ENCODE measurements at regions not wholly inside any gene's neighbourhood (a gene's known extent, or its start where the extent isn't known, plus 50 kb on each side); places are given as distances from the start of the nearest gene placed in this dataset.
"Not testable (repeated sequence)": the region's sequence is repeated elsewhere in the genome, so short reads cannot be mapped to it uniquely, and the experiment has no call there.

DNA sequence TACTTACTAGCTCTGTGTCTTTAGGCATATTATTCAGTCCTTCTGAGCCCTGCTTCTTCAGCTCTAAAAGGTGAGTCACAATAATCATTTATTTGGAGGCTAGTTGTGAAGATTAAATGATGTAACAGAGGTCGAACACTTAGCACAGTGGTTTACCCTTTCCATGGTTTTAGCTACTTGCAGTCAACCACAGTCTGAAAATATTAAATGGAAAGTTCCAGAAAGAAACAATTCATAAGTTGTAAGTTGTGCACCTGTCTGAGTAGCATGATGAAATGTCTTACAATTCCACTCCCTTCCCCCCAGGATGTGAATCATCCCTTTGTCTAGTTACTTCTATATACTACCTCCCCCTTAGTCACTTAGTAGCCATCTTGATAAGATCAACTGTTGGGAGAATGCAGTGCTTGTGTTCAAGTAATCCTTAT is 217.6 kb upstream of the THUMPD2 start:
- no peak for DNase-seq (ENCODE audit: low read depth)

GRCh38 chr2:39995005-39995737 is 216.1 kb upstream of the THUMPD2 start:
- DNase-seq (ENCODE audit: low read depth) = no peak

DNA sequence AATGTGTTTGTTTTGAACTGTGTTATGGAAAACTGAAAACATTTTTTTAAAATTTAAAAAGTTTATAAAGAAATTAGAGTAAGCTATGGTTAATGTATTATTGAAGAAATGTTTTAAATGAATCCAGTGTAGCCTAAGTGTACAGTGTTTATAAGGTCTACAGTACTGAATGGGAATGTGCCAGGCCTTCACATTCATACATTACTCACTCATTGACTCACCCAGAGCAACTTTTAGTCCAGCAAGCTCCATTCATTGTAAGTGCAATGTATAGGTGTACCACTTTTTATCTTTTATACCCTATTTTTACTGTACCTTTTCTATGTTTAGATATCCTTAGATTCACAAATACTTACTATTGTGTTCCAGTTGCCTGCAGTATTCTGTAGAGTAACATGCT is 215.1 kb upstream of the THUMPD2 start:
- DNase-seq (ENCODE audit: low read depth) = peak; percentile 79

- DNase-seq (ENCODE audit: low read depth) = peak; percentile 11
These were observed 212.2 kb upstream of the THUMPD2 start for GRCh38 chr2:39991298-39991697.

- no peak for DNase-seq (ENCODE audit: low read depth)
These were observed 211.4 kb upstream of the THUMPD2 start for GRCh38 chr2:39990335-39990900.

- DNase-seq (ENCODE audit: low read depth) = no peak
These were observed 210.8 kb upstream of the THUMPD2 start for GRCh38 chr2:39989888-39990287.

- no peak for DNase-seq (ENCODE audit: low read depth)
These were observed 202.8 kb upstream of the THUMPD2 start for GRCh38 chr2:39981883-39982311.

GRCh38 chr2:39975476-39976020 is 196.5 kb upstream of the THUMPD2 start:
- DNase-seq (ENCODE audit: low read depth) = no peak

DNA sequence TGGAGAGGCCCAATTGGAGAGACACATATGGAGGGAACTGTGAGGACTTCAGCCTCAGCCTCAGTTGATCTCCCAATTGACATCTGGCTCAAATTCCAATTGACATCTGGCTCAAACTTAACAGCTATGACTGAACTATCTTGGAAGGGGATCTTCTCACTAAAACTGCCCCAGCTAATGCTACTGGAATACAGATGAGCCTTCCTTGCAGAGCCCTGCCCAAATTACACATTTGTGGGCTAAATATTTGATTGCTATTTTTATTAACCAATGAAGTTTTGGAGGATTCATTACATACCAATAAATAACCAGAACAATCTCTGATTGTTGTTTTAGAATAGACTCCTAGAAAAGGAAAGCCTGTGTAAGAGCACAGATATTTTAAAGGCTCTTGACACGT is 189.0 kb upstream of the THUMPD2 start:
- no peak for DNase-seq (ENCODE audit: low read depth)

GRCh38 chr2:39960681-39961080 is 181.6 kb upstream of the THUMPD2 start:
- DNase-seq (ENCODE audit: low read depth) = not testable (repeated sequence)

DNA sequence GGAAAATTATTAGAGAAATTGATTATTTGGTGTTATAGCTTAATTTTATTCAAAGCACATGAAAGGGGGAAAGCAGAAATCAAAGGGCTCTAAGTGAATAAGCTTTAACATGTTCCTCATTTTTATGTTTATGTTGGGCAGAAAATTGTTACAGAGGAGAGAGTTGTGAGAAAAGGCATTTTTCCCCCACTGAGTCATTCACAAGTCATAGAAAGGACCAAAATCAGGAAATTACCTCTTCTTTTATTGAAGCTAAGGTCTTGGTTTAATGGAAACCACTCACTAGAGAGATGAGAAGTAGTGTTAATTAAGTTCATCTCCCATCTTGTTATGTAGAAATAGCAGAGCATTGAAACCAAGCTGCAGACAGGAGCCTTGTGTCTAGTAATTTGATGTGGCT is 175.3 kb upstream of the THUMPD2 start:
- DNase-seq (ENCODE audit: low read depth) = peak; percentile 30

- DNase-seq (ENCODE audit: low read depth) = no peak
These were observed 170.1 kb upstream of the THUMPD2 start for GRCh38 chr2:39949131-39949530.

DNA sequence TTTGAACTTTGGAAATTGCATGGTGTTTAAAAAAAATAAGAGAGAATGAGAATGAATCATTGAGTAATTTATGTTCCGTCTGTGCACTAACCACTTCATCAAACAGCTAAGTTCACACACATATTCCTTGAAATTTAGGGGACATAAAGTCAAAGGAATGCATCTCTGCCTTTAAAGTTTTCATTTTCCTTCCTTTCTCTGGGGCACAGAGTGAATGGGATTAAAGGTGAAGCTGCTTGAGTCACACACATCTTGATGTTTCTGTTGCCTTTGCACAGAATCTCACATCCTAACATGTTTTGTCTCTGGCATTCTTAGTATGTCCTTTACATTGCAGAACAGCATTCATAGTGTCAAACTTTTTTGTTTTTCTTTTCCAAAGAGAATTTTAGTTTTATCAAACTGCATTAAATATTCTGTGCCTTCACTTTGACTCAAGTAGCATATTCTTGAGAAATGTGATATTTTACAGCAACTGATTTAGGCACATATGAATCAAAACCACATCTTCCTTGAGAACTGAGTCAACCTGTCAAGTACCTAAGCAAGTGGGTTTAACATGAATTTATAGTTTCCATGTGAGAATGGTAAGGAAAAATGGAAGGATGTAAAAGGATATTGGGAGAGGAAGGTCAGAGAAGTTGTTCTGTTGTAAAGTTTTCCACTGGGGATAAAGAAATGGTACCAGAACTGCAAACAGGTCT is 169.1 kb upstream of the THUMPD2 start:
- DNase-seq (ENCODE audit: low read depth) = peak; percentile 21

GRCh38 chr2:39947294-39948015 is 168.4 kb upstream of the THUMPD2 start:
- DNase-seq (ENCODE audit: low read depth) = no peak

DNA sequence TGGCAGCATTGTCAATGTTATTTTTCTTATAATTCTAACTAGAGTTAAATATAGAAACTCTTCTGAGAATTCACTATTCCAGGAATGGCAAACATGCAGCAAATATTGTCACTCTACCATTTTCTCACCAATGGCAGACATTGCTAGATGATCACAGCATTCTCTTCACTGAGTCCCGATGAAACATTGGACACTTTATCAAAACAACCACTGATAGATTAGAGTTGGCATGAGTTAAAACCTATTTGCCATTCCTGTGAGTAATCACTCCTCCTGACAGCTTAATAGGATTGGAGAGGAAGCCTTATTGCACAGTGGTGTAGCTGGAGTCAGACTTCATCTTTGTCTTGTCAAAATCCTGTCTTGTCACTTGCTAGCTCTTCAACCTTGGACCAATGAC is 163.9 kb upstream of the THUMPD2 start:
- peak; percentile 21 for DNase-seq (ENCODE audit: low read depth)

GRCh38 chr2:39938035-39938835 is 159.2 kb upstream of the THUMPD2 start:
- peak; percentile 37 for DNase-seq (ENCODE audit: low read depth)

GRCh38 chr2:39937621-39938020 is 158.6 kb upstream of the THUMPD2 start:
- no peak for DNase-seq (ENCODE audit: low read depth)

GRCh38 chr2:39934851-39935250 is 155.8 kb upstream of the THUMPD2 start:
- DNase-seq (ENCODE audit: low read depth) = no peak

GRCh38 chr2:39933196-39933595 is 154.1 kb upstream of the THUMPD2 start:
- no peak for DNase-seq (ENCODE audit: low read depth)

- DNase-seq (ENCODE audit: low read depth) = no peak
These were observed 153.1 kb upstream of the THUMPD2 start for GRCh38 chr2:39932198-39932597.

DNA sequence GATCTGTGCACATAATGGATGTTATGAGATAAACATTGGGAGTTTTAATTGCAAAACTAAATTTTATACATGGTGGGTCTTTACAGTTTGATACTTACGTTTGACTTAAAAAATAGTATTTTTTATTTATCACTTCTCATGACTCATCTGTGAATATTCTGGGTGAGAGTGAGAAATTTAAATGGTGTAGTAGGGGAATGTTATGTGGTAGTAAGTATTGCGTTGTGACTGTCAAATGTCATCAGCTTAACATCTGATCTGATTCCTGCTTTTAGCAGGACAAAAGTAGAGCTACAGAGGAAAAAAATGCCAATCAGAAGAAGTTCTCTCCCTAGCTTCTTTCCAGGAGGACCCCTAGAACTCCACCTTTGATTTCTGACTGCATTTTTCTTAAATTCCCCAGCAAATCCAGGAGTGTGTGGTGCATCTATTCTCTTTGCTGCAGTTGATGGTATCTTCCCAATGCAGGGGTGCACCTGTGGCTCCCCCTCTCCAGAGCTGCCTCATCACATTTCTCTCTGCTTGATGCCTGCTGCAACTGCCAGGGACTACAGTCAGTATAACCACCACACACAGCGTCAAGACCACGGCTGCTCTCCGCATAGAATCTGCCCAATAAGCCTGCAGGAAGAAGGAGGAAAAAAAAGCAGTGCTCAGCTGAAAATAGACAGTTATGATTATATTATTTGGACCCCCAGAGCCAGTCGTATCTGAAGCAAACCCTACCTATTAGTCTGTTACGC is 151.3 kb upstream of the THUMPD2 start:
- DNase-seq (ENCODE audit: low read depth) = no peak
